ENCODE measurements at regions not wholly inside any gene's neighbourhood (a gene's known extent, or its start where the extent isn't known, plus 50 kb on each side); places are given as distances from the start of the nearest gene placed in this dataset.
"Not testable (repeated sequence)": the region's sequence is repeated elsewhere in the genome, so short reads cannot be mapped to it uniquely, and the experiment has no call there.

GRCh38 chr1:59188413-59189213 lies 108.3 kb upstream of the FGGY start:
- DNase-seq = no peak

GRCh38 chr1:59193443-59194093 lies 103.3 kb upstream of the FGGY start:
- no peak for DNase-seq

- no peak for DNase-seq
These were observed 102.3 kb upstream of the FGGY start for GRCh38 chr1:59194621-59195020.

GRCh38 chr1:59195151-59195550 lies 101.7 kb upstream of the FGGY start:
- DNase-seq = no peak

GRCh38 chr1:59198564-59198963 lies 98.3 kb upstream of the FGGY start:
- DNase-seq = no peak

GRCh38 chr1:59199147-59199546 lies 97.7 kb upstream of the FGGY start:
- no peak for DNase-seq

GRCh38 chr1:59199719-59200376 lies 97.0 kb upstream of the FGGY start:
- peak; percentile 21 for DNase-seq

- DNase-seq = no peak
These were observed 95.6 kb upstream of the FGGY start for GRCh38 chr1:59201341-59201740.

- DNase-seq = no peak
These were observed 94.4 kb upstream of the FGGY start for GRCh38 chr1:59202455-59202854.

- no peak for DNase-seq
These were observed 92.9 kb upstream of the FGGY start for GRCh38 chr1:59204001-59204400.

GRCh38 chr1:59206616-59207015 lies 90.3 kb upstream of the FGGY start:
- DNase-seq = not testable (repeated sequence)

GRCh38 chr1:59210430-59210829 lies 86.5 kb upstream of the FGGY start:
- not testable (repeated sequence) for DNase-seq

- no peak for DNase-seq
These were observed 84.2 kb upstream of the FGGY start for GRCh38 chr1:59212706-59213105.

- DNase-seq = peak; percentile 62
These were observed 82.4 kb upstream of the FGGY start for GRCh38 chr1:59214248-59215208.

- no peak for DNase-seq
These were observed 81.1 kb upstream of the FGGY start for GRCh38 chr1:59215766-59216291.

GRCh38 chr1:59217439-59217838 lies 79.5 kb upstream of the FGGY start:
- not testable (repeated sequence) for DNase-seq

GRCh38 chr1:59218521-59219236 lies 78.2 kb upstream of the FGGY start:
- no peak for DNase-seq

GRCh38 chr1:59219916-59220315 lies 77.0 kb upstream of the FGGY start:
- no peak for DNase-seq

- DNase-seq = no peak
These were observed 76.5 kb upstream of the FGGY start for GRCh38 chr1:59220356-59220755.

- no peak for DNase-seq
These were observed 73.7 kb upstream of the FGGY start for GRCh38 chr1:59223198-59223597.

- no peak for DNase-seq
These were observed 72.8 kb upstream of the FGGY start for GRCh38 chr1:59223989-59224634.
